Neural cell (in vitro differentiated cells): ENCODE measurements at regions not wholly inside any gene's neighbourhood (a gene's known extent, or its start where the extent isn't known, plus 50 kb on each side); places are given as distances from the start of the nearest gene placed in this dataset.

Experiments
- H2AFZ ChIP-seq: fragments of 200-600, 300-800 bp; sonication (generic), shearing (Covaris generic); 2 replicates; pipeline ENCODE4 v1.6.0; 2014; ENCODE audit warnings: low read depth, mild to moderate bottlenecking, antibody characterized with exemption, low read length, moderate library complexity
- H3F3A ChIP-seq: fragments of 200-600 bp; shearing (Covaris generic); 2 replicates; pipeline ENCODE4 v1.6.1; 2016; ENCODE audit warnings: mild to moderate bottlenecking, moderate library complexity, mixed read lengths, antibody characterized with exemption, low read length; ENCODE audit not compliant: insufficient read depth, poor library complexity, severe bottlenecking
- H3K27ac ChIP-seq: fragments of 200-600, 300-800 bp; sonication (generic), shearing (Covaris generic); 2 replicates; pipeline ENCODE4 v1.5.1; 2014; ENCODE audit warnings: mild to moderate bottlenecking, low read length, moderate library complexity
- H3K27me3 ChIP-seq: fragments of 300-800, 200-600 bp; sonication (generic), shearing (Covaris generic); 2 replicates; pipeline ENCODE4 v1.6.0; 2014; ENCODE audit warnings: mild to moderate bottlenecking, low read depth, low read length, moderate library complexity; ENCODE audit not compliant: insufficient read depth
- H3K36me3 ChIP-seq: fragments of 300-800, 200-600 bp; sonication (generic), shearing (Covaris generic); 2 replicates; pipeline ENCODE4 v1.5.1; 2014; ENCODE audit warnings: mild to moderate bottlenecking, antibody characterized with exemption, low read length, moderate library complexity; ENCODE audit not compliant: insufficient read depth
- H3K4me2 ChIP-seq: fragments of 300-800, 200-600 bp; sonication (generic), shearing (Covaris generic); 2 replicates; pipeline ENCODE4 v1.6.0; 2014; ENCODE audit warnings: mild to moderate bottlenecking, low read length
- H3K4me3 ChIP-seq: fragments of 300-800, 200-600 bp; sonication (generic), shearing (Covaris generic); 2 replicates; pipeline ENCODE4 v1.5.1; 2014; ENCODE audit warnings: mild to moderate bottlenecking, low read length, moderate library complexity
- H3K79me2 ChIP-seq: fragments of 200-600 bp; shearing (Covaris generic); replicated peaks from 2 replicates; pipeline ENCODE4 v1.6.0; 2014; ENCODE audit warnings: mild to moderate bottlenecking, low read length, moderate library complexity; ENCODE audit not compliant: insufficient read depth
- H3K9ac ChIP-seq: fragments of 300-800, 200-600 bp; sonication (generic), shearing (Covaris generic); 2 replicates; pipeline ENCODE4 v1.6.1; 2016; ENCODE audit warnings: mild to moderate bottlenecking, low read length, mixed read lengths
- H3K9me2 ChIP-seq: fragments of 200-600 bp; shearing (Covaris generic); 2 replicates; pipeline ENCODE4 v1.6.1; 2016; ENCODE audit warnings: mild to moderate bottlenecking, low read length, mixed read lengths; ENCODE audit not compliant: insufficient read depth
- H3K9me3 ChIP-seq: fragments of 200-600, 300-800 bp; sonication (generic), shearing (Covaris generic); 2 replicates; pipeline ENCODE4 v1.6.1; 2016; ENCODE audit warnings: mild to moderate bottlenecking, mixed run types, low read length, moderate library complexity, mixed read lengths
- H4K20me1 ChIP-seq: fragments of 200-600 bp; shearing (Covaris generic); 2 replicates; pipeline ENCODE4 v1.6.1; 2016; ENCODE audit warnings: mild to moderate bottlenecking, mixed run types; ENCODE audit not compliant: insufficient read depth
- EP300 ChIP-seq: fragments of 450-650 bp; conservative IDR thresholded peaks from 2 replicates; pipeline ENCODE4 v1.6.1; 2014; ENCODE audit warnings: antibody characterized with exemption, mild to moderate bottlenecking, moderate library complexity; ENCODE audit not compliant: poor library complexity, severe bottlenecking
- EZH2 ChIP-seq: fragments of 200-600, 300-800 bp; shearing (Covaris generic), sonication (generic); IDR thresholded peaks from 2 replicates; pipeline ENCODE4 v1.6.1; 2014; ENCODE audit warnings: antibody characterized with exemption, low read length, borderline replicate concordance, mild to moderate bottlenecking; ENCODE audit not compliant: insufficient read depth, poor library complexity, severe bottlenecking
- MXI1 ChIP-seq: fragments of 450-650 bp; conservative IDR thresholded peaks from 2 replicates; pipeline ENCODE4 v1.6.1; 2014; ENCODE audit warnings: antibody characterized with exemption, mild to moderate bottlenecking; ENCODE audit not compliant: poor library complexity, severe bottlenecking
- POLR2AphosphoS5 ChIP-seq: IDR thresholded peaks from 2 replicates; pipeline ENCODE4 v1.6.1; 2012
- RAD21 ChIP-seq: fragments of 450-650 bp; conservative IDR thresholded peaks from 2 replicates; pipeline ENCODE4 v1.6.1; 2014; ENCODE audit warnings: antibody characterized with exemption, mild to moderate bottlenecking, moderate library complexity
- SMC3 ChIP-seq: fragments of 450-650 bp; conservative IDR thresholded peaks from 2 replicates; pipeline ENCODE4 v1.6.1; 2014; ENCODE audit warnings: antibody characterized with exemption, mild to moderate bottlenecking, moderate library complexity; ENCODE audit not compliant: poor library complexity
- TAF1 ChIP-seq: IDR thresholded peaks from 2 replicates; pipeline ENCODE4 v1.6.1; 2012; ENCODE audit warnings: low read depth
- TF ChIP-seq, protein P1 (sequence below): IDR thresholded peaks from 2 replicates; pipeline ENCODE4 v1.6.1; 2012; ENCODE audit warnings: borderline replicate concordance
- TF ChIP-seq, protein P2 (sequence below): fragments of 450-650 bp; IDR thresholded peaks from 2 replicates; pipeline ENCODE4 v1.5.1; 2014; ENCODE audit warnings: antibody characterized with exemption, mild to moderate bottlenecking, moderate library complexity; ENCODE audit not compliant: poor library complexity, severe bottlenecking

DNA sequence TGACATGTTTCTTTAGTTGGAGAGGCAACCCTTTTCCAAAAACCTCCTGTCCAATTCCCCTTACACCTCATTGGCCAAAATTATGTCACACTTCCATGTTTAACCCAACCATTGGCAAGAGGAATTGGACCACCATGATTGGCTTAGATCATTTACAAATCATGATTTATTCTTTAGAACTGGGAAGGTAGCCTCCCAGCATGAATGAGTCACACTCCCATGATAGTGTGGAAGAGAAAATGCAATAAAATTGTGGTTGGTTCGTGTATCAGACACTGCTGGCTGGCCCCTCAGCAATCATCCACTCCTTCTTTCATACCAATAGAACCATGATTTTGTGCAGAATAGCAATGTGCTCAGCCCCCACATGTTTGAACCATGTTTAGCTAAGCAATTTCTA is 156.6 kb upstream of the ACVR2A start:
- Histone ChIP-seq H3F3A (no peaks in the 10 kb centered on the region), H2AFZ (no peak overlapping the region), H3K79me2 (no peaks in the 10 kb centered on the region), H3K36me3 (no peaks in the 10 kb centered on the region), H3K27ac (no peak overlapping the region), H4K20me1 (no peaks in the 10 kb centered on the region), H3K4me2 (no peak overlapping the region), H3K9me2 (no peaks in the 10 kb centered on the region), H3K4me3 (no peak overlapping the region), H3K9ac (no peak overlapping the region), H3K9me3 (no peaks in the 10 kb centered on the region), H3K27me3 (no peaks in the 10 kb centered on the region)
- TF ChIP-seq, protein P1, sequence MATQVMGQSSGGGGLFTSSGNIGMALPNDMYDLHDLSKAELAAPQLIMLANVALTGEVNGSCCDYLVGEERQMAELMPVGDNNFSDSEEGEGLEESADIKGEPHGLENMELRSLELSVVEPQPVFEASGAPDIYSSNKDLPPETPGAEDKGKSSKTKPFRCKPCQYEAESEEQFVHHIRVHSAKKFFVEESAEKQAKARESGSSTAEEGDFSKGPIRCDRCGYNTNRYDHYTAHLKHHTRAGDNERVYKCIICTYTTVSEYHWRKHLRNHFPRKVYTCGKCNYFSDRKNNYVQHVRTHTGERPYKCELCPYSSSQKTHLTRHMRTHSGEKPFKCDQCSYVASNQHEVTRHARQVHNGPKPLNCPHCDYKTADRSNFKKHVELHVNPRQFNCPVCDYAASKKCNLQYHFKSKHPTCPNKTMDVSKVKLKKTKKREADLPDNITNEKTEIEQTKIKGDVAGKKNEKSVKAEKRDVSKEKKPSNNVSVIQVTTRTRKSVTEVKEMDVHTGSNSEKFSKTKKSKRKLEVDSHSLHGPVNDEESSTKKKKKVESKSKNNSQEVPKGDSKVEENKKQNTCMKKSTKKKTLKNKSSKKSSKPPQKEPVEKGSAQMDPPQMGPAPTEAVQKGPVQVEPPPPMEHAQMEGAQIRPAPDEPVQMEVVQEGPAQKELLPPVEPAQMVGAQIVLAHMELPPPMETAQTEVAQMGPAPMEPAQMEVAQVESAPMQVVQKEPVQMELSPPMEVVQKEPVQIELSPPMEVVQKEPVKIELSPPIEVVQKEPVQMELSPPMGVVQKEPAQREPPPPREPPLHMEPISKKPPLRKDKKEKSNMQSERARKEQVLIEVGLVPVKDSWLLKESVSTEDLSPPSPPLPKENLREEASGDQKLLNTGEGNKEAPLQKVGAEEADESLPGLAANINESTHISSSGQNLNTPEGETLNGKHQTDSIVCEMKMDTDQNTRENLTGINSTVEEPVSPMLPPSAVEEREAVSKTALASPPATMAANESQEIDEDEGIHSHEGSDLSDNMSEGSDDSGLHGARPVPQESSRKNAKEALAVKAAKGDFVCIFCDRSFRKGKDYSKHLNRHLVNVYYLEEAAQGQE = no peak
- TF ChIP-seq, protein P2, sequence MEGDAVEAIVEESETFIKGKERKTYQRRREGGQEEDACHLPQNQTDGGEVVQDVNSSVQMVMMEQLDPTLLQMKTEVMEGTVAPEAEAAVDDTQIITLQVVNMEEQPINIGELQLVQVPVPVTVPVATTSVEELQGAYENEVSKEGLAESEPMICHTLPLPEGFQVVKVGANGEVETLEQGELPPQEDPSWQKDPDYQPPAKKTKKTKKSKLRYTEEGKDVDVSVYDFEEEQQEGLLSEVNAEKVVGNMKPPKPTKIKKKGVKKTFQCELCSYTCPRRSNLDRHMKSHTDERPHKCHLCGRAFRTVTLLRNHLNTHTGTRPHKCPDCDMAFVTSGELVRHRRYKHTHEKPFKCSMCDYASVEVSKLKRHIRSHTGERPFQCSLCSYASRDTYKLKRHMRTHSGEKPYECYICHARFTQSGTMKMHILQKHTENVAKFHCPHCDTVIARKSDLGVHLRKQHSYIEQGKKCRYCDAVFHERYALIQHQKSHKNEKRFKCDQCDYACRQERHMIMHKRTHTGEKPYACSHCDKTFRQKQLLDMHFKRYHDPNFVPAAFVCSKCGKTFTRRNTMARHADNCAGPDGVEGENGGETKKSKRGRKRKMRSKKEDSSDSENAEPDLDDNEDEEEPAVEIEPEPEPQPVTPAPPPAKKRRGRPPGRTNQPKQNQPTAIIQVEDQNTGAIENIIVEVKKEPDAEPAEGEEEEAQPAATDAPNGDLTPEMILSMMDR = no peak

DNA sequence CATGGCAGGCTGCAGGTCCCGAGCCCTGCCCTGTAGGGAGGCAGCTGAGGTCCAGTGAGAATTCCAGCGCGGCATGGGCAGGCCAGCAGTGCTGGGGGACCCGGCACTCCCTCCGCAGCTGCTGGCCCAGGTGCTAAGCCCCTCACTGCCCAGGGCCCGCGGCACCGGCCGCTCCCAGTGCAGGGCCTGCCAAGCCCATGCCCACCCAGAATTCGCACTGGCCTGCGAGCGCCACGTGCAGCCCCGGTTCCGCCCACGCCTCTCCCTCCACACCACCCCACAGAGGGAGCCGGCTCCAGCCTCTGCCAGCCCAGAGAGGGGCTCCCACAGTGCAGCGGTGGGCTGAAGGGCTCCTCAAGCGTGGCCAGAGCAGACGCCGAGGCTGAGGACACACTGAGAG is 158.5 kb upstream of the ACVR2A start:
- H3K9me3 ChIP-seq = no peaks in the 10 kb centered on the region
- H3F3A ChIP-seq = no peaks in the 10 kb centered on the region
- no peak for TF ChIP-seq MXI1
- no peak for TF ChIP-seq TAF1
- no peak for TF ChIP-seq EZH2
- no peak overlapping the region for H3K9ac ChIP-seq
- H3K36me3 ChIP-seq = no peaks in the 10 kb centered on the region
- no peaks in the 10 kb centered on the region for H3K79me2 ChIP-seq
- no peaks in the 10 kb centered on the region for H4K20me1 ChIP-seq
- no peak overlapping the region for H2AFZ ChIP-seq
- no peaks in the 10 kb centered on the region for H3K27me3 ChIP-seq
- H3K4me2 ChIP-seq = no peak overlapping the region
- no peak overlapping the region for H3K4me3 ChIP-seq
- no peaks in the 10 kb centered on the region for H3K9me2 ChIP-seq
- no peak overlapping the region for H3K27ac ChIP-seq

DNA sequence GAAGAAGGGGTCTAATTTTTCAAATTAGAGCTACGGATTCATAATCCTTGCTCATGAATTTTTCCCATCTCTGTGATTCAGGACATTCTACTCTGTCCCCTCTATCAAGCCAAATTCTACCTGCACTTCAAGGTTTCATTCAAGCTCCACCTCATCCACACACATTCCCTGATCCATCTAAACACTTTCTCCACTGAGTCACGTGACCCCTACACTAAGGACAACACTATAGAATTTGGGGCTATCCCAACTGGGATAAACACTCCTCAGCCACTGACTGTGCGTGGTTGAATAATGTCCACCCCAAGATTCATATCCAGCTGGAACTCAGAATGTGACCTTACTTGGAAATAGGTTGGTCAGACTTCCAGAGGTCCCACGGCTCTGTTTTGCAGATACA is 159.9 kb upstream of the ACVR2A start:
- H3K27ac ChIP-seq = no peak overlapping the region
- no peaks in the 10 kb centered on the region for H3K9me3 ChIP-seq
- no peaks in the 10 kb centered on the region for H3F3A ChIP-seq
- H3K27me3 ChIP-seq = no peaks in the 10 kb centered on the region
- H3K9ac ChIP-seq = no peak overlapping the region
- no peak overlapping the region for H3K4me2 ChIP-seq
- TF ChIP-seq, protein P2 = no peak
- TF ChIP-seq EZH2 = no peak
- no peak for TF ChIP-seq POLR2AphosphoS5
- TF ChIP-seq TAF1 = no peak
- no peak for TF ChIP-seq RAD21
- TF ChIP-seq EP300 = no peak
- TF ChIP-seq MXI1 = no peak
- TF ChIP-seq, protein P1 = no peak
- TF ChIP-seq SMC3 = no peak
- no peaks in the 10 kb centered on the region for H3K9me2 ChIP-seq
- H2AFZ ChIP-seq = no peak overlapping the region
- no peaks in the 10 kb centered on the region for H3K36me3 ChIP-seq
- H3K79me2 ChIP-seq = no peaks in the 10 kb centered on the region
- H3K4me3 ChIP-seq = no peak overlapping the region
- H4K20me1 ChIP-seq = no peaks in the 10 kb centered on the region
